GM19035 (cell line): ENCODE measurements at regions not wholly inside any gene's neighbourhood (a gene's known extent, or its start where the extent isn't known, plus 50 kb on each side); places are given as distances from the start of the nearest gene placed in this dataset.

Experiments used
- ATAC-seq: cut with Tn5 transposase; IDR thresholded peaks from one replicate; pipeline ENCODE4 v1.9.1; 2021; ENCODE audit not compliant: unreplicated experiment

DNA sequence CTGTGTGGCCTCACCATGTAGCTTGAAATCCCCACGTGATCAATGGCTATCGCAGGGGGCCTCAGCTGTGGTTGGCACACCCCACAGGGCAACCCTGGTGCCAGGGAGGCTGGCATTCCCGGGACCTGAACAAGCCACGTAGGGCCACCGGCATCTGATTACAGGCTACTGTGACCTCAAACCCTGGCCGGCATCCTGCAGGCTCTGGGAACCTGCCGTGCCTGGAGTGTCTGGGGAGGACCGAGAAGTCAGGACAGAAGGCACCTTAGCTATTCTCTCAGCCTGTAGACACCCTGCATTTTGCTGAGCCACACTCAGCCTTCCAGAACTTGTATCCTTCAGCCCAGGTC, 213.0 kb downstream of the GLI2 start:
- ATAC-seq: no peak

- ATAC-seq: no peak
Observed at GRCh38 chr2:120949027-120949956, 213.6 kb downstream of the GLI2 start.

GRCh38 chr2:120949957-120950590, 214.4 kb downstream of the GLI2 start:
- ATAC-seq: no peak

GRCh38 chr2:120951693-120952092, 216.0 kb downstream of the GLI2 start:
- no peak for ATAC-seq

DNA sequence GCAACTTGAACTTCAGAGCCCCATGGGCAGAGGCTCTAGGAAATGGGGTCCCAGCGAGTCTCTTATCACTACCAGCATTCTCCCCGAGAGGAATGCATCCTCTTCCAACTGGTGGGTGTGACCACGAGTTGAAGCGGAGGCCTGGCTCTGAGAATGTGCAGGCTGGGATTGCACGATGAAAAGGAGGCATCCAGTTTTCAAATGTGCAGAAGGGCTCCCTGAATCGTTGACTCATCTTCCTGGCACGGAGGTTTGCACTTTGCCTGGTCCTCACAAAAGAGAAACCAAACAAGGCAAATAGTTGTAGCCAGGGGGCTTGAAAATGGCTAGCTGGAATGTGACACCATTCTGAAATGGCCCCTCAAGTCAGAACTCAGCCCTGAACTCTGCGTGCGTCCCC, 216.7 kb downstream of the GLI2 start:
- ATAC-seq: no peak

- no peak for ATAC-seq
Observed at GRCh38 chr2:120953066-120953756, 217.5 kb downstream of the GLI2 start.

GRCh38 chr2:120953843-120954584, 218.3 kb downstream of the GLI2 start:
- ATAC-seq: no peak

- no peak for ATAC-seq
Observed at GRCh38 chr2:120954939-120955338, 219.3 kb downstream of the GLI2 start.

GRCh38 chr2:120955427-120955826, 219.8 kb downstream of the GLI2 start:
- ATAC-seq: no peak

- ATAC-seq: no peak
Observed at GRCh38 chr2:120956486-120957156, 221.0 kb downstream of the GLI2 start.

DNA sequence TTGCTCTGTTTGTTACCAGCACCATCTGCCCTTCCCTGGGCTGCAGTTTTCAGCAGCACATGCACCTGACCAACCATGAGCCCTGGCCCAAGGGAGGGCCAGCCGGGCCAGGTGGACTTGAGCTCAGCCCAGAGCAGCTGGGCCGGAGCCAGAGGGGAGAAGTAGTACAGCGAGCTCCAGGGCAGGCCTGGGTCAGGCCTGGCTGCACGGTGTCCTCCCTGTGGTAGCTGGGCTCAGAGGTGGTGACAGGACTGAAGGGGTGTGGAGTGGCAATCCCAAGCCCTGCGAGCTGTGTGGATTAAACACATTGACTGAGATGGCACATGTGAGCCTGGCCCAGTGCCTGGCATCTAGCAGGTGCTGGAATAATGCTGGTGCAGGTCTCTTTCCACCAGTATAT, 222.2 kb downstream of the GLI2 start:
- ATAC-seq: no peak

DNA sequence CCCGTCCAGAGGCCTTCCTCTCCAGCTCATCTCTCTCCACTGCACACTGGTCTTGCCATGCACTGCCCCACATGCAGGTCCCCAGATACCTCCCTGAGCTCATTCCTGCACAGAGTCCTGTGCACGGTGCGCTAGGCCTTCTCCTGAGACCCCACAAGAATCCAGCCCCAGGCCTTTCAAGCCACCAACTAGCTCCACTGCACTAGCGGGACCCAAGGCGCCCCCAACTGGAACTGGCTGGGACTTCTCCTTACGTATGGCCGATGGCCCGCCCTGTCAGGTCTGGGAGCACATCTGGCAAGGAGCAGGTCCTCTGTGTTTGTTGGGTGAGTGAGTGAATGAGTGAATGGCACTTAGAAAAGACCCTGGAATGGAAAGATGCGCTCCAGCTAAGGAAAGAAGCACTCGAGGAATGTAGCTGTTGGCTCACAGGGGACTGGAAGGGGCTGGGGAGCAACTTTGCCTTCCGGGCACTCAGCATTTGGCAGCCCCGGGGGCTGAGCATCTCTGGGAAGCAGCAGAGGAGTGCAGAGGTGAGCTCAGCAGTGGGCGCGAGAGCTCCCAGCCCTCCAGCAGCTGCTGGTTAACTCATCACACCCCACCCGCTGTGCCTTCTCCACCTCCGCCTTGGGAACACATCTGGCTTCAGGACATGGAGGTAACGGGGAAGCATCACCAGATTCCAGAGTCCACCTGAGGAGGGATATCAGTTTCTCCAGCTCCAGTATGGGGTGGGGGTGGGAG, 223.1 kb downstream of the GLI2 start:
- no peak for ATAC-seq

DNA sequence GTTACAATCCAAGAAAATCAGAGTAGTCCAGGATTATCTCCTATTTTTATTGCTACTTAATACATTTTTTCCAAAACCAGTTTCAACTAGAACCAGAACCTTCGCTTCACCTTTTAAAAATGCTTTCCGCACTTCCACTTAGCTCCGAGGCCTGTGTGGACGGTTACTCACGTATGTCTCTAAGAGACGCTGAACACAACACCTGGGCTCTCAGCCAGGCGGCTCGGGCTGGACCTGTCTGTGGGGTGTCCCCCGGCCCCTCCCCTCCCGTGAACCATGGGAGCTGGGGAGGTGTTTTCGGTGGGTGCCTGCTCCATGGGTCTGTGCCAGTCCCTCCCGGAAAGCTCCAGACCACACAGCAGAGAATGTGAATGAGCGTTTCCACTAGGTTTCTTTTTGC, 223.8 kb downstream of the GLI2 start:
- ATAC-seq: no peak

DNA sequence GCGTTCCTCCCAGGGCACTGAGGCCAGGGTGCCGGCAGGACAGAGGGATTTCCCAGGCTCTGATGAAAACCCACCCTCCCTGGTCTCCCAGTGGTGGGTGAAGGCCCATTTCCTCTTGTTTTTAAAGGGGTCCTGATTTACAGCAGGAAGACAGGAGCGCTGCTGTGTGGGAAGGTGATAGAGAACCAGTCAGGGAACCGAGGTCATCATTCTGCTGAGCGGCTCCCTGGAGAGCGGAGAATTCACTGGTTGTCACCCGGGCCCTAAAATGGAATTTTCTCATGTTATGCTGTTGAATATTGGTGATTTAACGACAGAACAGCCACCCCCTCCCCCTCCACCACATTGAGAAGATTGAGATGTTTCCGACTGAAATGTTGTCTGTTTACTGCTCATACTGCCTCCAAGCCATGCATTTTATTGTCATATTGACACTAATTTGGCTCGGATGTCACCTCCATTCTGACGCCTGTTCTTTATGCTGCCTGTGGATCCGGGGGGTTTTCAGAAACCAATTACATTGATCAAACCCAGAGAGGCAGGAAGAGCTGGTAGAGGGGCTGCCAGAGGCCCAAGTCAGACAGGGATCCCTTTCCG, 225.2 kb downstream of the GLI2 start:
- ATAC-seq: no peak

- no peak for ATAC-seq
Observed at GRCh38 chr2:120961396-120961795, 225.7 kb downstream of the GLI2 start.

DNA sequence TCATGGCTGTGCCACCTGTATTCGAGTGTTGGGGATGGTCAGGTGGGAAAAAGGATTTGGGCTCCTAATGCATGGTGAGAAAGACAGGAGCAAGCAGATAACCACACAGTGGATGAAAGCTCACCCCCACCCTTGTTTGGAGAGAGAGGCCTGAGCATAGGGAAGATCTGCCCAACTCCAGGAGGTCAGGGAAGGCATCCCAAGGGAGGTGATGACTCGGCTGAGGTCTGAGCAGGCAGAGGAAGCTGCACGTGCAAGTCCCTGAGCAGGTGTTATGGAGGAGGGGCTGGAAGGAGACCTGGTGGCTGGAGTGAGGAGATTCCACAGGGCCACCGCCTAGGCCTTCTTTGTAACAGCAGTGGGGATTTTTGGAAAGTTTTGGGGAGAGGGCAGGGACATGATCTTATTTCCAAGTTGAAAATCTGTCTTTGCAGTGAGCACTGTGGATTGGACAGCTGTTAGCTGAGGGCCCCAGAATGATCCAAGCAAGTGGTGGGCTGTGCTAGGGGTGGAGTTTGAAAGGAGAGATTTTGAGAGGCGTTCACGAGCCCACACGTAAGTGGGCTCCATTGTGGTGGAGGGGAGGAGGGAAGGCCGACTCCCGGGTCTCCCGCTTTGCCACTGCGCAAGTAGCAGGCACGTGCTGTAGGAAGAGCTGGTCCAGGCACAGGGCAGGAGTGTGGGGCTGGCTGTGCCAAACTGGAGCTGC, 228.5 kb downstream of the GLI2 start:
- no peak for ATAC-seq

- ATAC-seq: no peak
Observed at GRCh38 chr2:120964819-120965218, 229.2 kb downstream of the GLI2 start.

GRCh38 chr2:120966510-120967254, 231.0 kb downstream of the GLI2 start:
- no peak for ATAC-seq
